D721Med (cell line): ENCODE measurements at regions not wholly inside any gene's neighbourhood (a gene's known extent, or its start where the extent isn't known, plus 50 kb on each side); places are given as distances from the start of the nearest gene placed in this dataset.

Experiments used
- DNase-seq: peaks from one replicate; pipeline ENCODE4 v3.0.0; 2011; ENCODE audit warnings: low spot score; ENCODE audit not compliant: insufficient read length
- FAIRE-seq: peaks from 2 replicates; lab custom pipeline; 2011; peaks lifted over from hg19 to GRCh38; lab: Jason Lieb, UNC
- CTCF ChIP-seq: IDR thresholded peaks from 2 replicates; pipeline ENCODE4 v1.5.1; 2012; ENCODE audit warnings: mild to moderate bottlenecking, control low read depth; ENCODE audit not compliant: insufficient read depth; ENCODE audit errors: missing control alignments

- no peak for FAIRE-seq
- no peak for TF ChIP-seq CTCF
Observed at GRCh38 chr5:167503926-167504720, 787.3 kb upstream of the WWC1 start.

GRCh38 chr5:167507463-167508233, 783.8 kb upstream of the WWC1 start:
- DNase-seq (no peak), FAIRE-seq (no peak)
- no peak for TF ChIP-seq CTCF

More at GRCh38 chr5:167503926-167504720, 787.3 kb upstream of the WWC1 start:
- DNase-seq, result no peak

- no peak for TF ChIP-seq CTCF
- FAIRE-seq, result no peak
- DNase-seq, result no peak
Observed at GRCh38 chr5:167509076-167509475, 782.4 kb upstream of the WWC1 start.

- TF ChIP-seq CTCF, result no peak
- DNase-seq (no peak), FAIRE-seq (no peak)
Observed at GRCh38 chr5:167511276-167511675, 780.2 kb upstream of the WWC1 start.

GRCh38 chr5:167512111-167512510, 779.3 kb upstream of the WWC1 start:
- DNase-seq (no peak), FAIRE-seq (no peak)
- no peak for TF ChIP-seq CTCF

- TF ChIP-seq CTCF, result no peak
- no peak for DNase-seq
- no peak for FAIRE-seq
Observed at GRCh38 chr5:167513381-167513780, 778.1 kb upstream of the WWC1 start.
